ENCODE measurements at regions not wholly inside any gene's neighbourhood (a gene's known extent, or its start where the extent isn't known, plus 50 kb on each side); places are given as distances from the start of the nearest gene placed in this dataset.

DNA sequence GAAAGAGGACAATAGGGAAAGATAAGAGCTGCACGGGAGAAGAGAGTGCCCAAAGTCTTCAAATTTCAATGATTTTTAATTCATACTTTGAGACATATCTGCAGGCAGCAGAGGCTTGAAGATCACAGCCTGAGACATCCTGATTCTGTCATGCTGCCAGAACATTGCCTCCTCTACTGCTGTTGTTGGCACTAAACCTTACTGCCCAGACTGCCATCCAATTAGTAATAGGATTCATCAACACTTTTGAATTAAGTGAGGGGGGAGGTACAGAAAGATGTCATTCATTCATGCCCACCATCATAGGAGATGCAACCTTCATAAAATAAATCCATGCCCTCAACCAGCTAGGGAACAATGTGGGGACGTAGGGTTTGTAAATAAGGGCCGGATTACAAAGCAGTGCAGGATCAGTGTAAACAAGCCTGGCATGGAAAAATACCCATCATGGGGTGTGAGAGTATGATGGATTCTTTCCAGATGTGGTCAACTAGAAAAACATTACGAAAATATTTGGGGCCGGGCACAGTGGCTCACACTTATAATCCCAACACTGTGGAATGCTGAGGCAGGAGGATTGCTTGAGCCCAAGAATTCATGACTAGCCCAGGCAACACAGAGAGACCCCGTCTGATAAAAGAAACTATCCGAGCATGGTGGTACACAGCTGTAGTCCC is 122.1 kb upstream of the DAPK1 start:
- TF ChIP-seq CTCF (IDR thresholded peaks at IDR 0.05; ENCODE audit: low read length, missing control alignments): no peak
- DNase-seq (ENCODE audit: low read depth): peak; percentile 38

DNA sequence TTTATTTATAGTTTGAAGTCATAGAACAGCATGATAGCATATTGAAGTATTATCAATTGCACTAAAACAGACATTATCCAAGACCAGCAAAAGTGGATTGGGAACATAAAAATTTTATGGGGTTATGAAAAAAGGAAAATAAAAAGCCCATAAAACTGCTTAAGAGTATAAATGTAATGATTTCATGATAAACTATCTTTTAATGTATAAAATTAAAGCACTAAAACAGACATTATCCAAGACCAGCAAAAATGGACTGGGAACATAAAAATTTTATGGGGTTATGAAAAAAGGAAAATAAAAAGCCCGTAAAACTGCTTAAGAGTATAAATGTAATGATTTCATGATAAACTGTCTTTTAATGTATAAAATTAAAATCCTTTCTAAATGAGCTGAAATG is 119.0 kb upstream of the DAPK1 start:
- no peak overlapping the region for H3K4me3 ChIP-seq (replicated peaks; ENCODE audit: low read depth, low read length)
- no peak for TF ChIP-seq CTCF (IDR thresholded peaks at IDR 0.05; ENCODE audit: low read length, missing control alignments)
- no peak for DNase-seq (ENCODE audit: low read depth)

More for the DNA sequence above, 122.1 kb upstream of the DAPK1 start:
- no peak overlapping the region for H3K4me3 ChIP-seq (replicated peaks; ENCODE audit: low read depth, low read length)

DNA sequence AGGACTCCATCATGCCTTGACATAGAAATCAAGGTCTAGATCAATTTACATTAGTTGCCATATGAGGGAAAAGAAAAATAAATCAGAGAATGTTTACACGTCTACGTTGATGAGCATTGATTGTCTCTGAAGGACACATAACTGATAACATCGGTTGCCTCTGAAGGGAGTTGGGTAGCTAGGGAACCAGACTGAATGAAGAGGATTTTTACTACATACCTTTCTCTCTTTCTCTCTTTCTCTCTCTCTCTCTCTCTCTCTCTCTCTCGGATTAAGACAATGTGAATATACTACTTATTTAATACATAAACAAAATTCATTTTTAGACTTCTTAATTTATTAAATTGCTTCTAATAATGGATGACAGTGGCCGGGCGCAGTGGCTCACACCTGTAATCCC is 118.4 kb upstream of the DAPK1 start:
- no peak for DNase-seq (ENCODE audit: low read depth)
- TF ChIP-seq CTCF (IDR thresholded peaks at IDR 0.05; ENCODE audit: low read length, missing control alignments): no peak
- H3K4me3 ChIP-seq (replicated peaks; ENCODE audit: low read depth, low read length): no peak overlapping the region

- H3K4me3 ChIP-seq (replicated peaks; ENCODE audit: low read depth, low read length): no peak overlapping the region
- TF ChIP-seq CTCF (IDR thresholded peaks at IDR 0.05; ENCODE audit: low read length, missing control alignments): no peak
- peak; percentile 88 for DNase-seq (ENCODE audit: low read depth)
Measured at GRCh38 chr9:87381050-87381711, 116.5 kb upstream of the DAPK1 start.

DNA sequence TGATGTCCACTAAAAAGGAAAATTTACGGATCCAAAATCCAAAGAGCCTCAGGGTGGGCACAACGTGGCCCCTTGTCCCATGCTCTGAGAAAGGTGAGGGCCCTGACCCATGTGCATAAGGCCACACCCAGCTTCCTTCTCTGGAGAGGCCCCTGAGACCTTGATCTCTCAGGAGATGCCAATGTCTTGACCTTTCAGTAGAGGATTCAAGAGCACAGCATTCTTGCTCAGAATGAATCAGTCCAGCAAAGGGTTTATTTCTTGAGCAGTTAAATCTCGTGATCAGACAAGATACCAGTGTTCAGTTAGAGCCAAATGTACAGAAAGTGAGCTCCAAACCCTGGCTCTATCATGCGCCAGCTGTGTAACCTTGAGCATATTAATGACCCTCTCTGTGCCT is 115.9 kb upstream of the DAPK1 start:
- no peak for TF ChIP-seq CTCF (IDR thresholded peaks at IDR 0.05; ENCODE audit: low read length, missing control alignments)
- H3K4me3 ChIP-seq (replicated peaks; ENCODE audit: low read depth, low read length): no peak overlapping the region
- DNase-seq (ENCODE audit: low read depth): no peak

- no peak for TF ChIP-seq CTCF (IDR thresholded peaks at IDR 0.05; ENCODE audit: low read length, missing control alignments)
- H3K4me3 ChIP-seq (replicated peaks; ENCODE audit: low read depth, low read length): no peak overlapping the region
- peak; percentile 83 for DNase-seq (ENCODE audit: low read depth)
Measured at GRCh38 chr9:87382900-87383299, 114.8 kb upstream of the DAPK1 start.
